DND-41 (cell line): ENCODE measurements at regions not wholly inside any gene's neighbourhood (a gene's known extent, or its start where the extent isn't known, plus 50 kb on each side); places are given as distances from the start of the nearest gene placed in this dataset.

ENCODE experiments used
- EZH2 ChIP-seq: IDR thresholded peaks from 3 replicates; pipeline ENCODE4 v1.6.1; 2012; ENCODE audit warnings: borderline replicate concordance, low read depth, mild to moderate bottlenecking, moderate library complexity, low read length, inconsistent platforms; ENCODE audit not compliant: severe bottlenecking
- TF ChIP-seq, protein P1 (sequence below): IDR thresholded peaks from 2 replicates; pipeline ENCODE4 v1.5.1; 2012; ENCODE audit warnings: borderline replicate concordance, low read length, moderate library complexity, mild to moderate bottlenecking; ENCODE audit not compliant: poor library complexity, severe bottlenecking; ENCODE audit errors: extremely low read depth

DNA sequence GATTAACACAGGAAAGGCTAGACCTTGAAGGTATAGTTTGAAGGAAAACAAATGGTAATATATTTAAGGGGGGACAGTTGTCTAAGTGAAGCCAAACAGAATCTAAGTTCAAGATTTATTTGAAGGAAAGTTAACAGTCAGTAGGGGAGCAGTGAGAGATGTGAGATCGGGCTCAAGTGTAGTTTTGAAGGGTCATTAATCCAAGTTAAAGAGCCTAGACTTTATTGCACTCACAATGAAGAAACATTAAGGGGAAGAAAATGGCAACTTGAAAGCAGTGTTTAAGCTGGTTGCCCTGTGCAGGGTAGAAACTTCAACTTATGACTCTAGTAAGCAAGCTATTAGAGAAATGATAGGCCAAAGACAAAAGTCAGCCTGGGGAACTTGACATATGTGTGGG lies 1952.2 kb downstream of the PCDH7 start:
- TF ChIP-seq EZH2, result no peak
- TF ChIP-seq, protein P1, sequence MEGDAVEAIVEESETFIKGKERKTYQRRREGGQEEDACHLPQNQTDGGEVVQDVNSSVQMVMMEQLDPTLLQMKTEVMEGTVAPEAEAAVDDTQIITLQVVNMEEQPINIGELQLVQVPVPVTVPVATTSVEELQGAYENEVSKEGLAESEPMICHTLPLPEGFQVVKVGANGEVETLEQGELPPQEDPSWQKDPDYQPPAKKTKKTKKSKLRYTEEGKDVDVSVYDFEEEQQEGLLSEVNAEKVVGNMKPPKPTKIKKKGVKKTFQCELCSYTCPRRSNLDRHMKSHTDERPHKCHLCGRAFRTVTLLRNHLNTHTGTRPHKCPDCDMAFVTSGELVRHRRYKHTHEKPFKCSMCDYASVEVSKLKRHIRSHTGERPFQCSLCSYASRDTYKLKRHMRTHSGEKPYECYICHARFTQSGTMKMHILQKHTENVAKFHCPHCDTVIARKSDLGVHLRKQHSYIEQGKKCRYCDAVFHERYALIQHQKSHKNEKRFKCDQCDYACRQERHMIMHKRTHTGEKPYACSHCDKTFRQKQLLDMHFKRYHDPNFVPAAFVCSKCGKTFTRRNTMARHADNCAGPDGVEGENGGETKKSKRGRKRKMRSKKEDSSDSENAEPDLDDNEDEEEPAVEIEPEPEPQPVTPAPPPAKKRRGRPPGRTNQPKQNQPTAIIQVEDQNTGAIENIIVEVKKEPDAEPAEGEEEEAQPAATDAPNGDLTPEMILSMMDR, result no peak
